ENCODE measurements at regions not wholly inside any gene's neighbourhood (a gene's known extent, or its start where the extent isn't known, plus 50 kb on each side); places are given as distances from the start of the nearest gene placed in this dataset.
"Not testable (repeated sequence)": the region's sequence is repeated elsewhere in the genome, so short reads cannot be mapped to it uniquely, and the experiment has no call there.

DNA sequence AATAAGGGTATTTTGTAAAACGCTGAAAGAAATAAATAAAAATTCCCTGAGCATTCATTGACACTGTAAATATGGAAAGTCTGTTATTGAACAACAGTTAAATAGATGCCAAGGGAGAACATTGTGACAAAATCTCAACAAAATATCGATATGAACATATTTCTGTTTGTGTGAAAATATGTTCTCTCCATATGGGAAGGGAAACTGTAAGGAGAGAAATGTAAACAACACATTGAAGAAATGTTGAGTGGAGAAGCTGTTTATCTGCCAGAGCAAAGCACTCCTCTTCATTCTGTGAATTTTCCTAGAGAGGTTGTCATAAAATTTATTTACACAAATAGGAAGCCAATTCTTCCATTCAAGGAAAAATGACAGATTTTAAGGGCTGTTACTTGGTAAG is 57.1 kb upstream of the EOMES start:
- DNase-seq (ENCODE audit: low read depth), result no peak

- DNase-seq (ENCODE audit: low read depth), result no peak
Observed at GRCh38 chr3:27789420-27789819, 67.3 kb upstream of the EOMES start.

DNA sequence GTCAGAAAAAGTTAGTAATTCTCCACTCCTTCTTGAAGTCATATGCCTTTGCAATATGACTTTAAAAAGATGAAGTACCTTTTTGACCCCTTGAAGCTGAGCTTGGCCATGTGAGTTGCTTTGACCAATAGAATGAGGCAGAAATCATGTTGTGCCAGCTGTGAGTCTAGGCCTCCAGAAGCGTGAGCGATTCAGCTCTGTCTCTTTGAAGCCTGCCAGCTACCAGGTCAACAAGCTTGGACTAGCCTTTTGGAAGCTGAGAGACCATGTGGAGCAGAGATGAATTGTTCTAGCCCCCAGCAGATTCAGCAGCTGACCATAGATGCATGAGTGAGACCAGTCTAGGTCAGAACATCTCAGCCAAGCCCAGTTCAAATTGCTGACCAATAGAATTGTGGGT is 69.8 kb upstream of the EOMES start:
- DNase-seq (ENCODE audit: low read depth), result peak; percentile 10

- DNase-seq (ENCODE audit: low read depth), result no peak
Observed at GRCh38 chr3:27792869-27793268, 70.7 kb upstream of the EOMES start.

GRCh38 chr3:27794211-27794610 is 72.1 kb upstream of the EOMES start:
- no peak for DNase-seq (ENCODE audit: low read depth)

GRCh38 chr3:27796365-27796875 is 74.3 kb upstream of the EOMES start:
- no peak for DNase-seq (ENCODE audit: low read depth)

DNA sequence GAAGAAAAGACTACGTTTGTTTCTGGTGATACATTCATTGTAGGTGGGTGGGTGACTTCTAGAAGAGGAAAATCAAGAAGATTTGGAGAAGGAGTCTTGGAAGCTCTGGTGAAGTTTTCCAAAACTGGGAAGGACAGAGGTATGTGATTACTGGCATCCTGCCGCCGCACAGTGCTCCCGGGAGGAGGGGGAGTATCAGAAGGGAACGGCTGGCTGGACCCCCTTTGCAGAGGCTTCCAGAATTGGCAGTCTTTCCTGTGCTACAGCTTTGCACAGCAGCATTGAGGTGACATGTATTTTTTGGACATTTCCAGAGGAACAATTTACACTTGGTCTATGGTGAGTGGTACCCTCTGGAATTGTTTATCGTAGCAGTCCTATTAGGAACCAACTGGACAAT is 75.7 kb upstream of the EOMES start:
- no peak for DNase-seq (ENCODE audit: low read depth)

DNA sequence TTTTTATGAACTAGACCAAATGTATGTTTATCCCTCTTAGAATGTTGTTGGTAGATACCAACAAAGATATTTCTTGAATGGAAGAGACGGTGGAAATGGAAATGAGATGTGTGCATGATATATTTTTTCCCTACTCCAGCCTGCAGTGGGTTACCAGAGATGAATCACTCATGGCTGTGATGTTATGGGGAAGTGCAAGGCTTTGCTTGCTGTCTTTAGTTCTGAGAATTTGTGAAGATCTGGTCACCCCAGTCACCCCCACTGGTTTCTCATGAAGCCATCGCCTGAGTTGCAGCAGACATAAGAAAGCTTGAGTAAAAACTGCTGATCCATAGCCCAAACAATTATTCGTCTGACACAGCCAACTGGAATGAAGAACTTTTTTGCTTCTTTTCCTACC is 78.1 kb upstream of the EOMES start:
- DNase-seq (ENCODE audit: low read depth), result no peak

DNA sequence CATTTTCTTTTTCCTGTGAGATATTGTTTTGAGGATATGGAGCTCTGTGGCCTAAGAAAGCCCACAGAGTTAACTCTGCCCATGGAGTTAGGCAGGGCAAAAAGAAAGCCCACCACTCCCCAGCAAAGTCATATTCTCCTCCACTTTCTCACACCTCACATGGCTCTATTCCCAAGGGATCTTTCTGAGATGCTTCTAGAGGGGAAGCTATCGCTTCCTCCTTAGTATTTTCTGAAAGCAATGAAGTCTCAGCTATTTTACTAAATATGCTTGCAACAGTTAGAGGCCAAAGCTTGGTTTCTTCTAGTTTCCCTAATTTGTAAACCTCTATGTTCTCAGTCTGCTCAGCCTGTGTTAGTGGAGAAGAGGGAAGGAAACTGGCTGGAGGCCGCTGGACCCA is 80.3 kb upstream of the EOMES start:
- DNase-seq (ENCODE audit: low read depth), result no peak

GRCh38 chr3:27802849-27803248 is 80.7 kb upstream of the EOMES start:
- DNase-seq (ENCODE audit: low read depth), result no peak

- DNase-seq (ENCODE audit: low read depth), result no peak
Observed at GRCh38 chr3:27805282-27805681, 83.2 kb upstream of the EOMES start.

DNA sequence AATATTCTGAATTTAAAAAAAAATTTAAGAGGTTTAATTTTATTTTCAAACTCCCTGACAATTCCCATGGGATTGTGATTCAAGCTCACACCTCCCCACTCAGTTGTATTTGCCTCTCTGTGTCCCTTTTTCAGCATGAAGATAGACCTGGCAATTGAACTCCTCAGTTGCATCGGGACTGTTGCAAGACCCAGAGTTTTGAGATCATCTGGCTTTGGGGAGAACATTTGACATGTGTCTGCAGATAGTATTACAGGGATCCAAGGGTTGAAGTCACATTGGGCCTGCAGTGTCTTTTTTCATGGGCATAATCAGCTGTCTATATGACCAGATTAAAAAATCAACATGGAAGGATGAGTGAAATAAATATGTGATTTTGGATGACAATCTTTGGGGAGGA is 91.1 kb upstream of the EOMES start:
- DNase-seq (ENCODE audit: low read depth), result no peak

DNA sequence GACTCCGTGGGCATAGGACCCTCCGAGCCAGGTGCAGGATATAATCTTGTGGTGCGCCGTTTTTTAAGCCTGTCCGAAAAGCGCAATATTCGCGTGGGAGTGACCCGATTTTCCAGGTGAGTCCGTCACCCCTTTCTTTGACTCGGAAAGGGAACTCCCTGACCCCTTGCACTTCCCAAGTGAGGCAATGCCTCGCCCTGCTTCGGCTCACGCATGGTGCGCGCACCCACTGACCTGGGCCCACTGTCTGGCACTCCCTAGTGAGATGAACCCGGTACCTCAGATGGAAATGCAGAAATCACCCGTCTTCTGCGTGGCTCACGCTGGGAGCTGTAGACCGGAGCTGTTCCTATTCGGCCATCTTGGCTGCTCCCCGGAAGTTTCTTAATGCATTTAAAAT is 99.5 kb upstream of the EOMES start:
- not testable (repeated sequence) for DNase-seq (ENCODE audit: low read depth)

GRCh38 chr3:27824312-27825200 is 102.4 kb upstream of the EOMES start:
- DNase-seq (ENCODE audit: low read depth), result no peak

GRCh38 chr3:27826448-27826847 is 104.3 kb upstream of the EOMES start:
- DNase-seq (ENCODE audit: low read depth), result no peak

DNA sequence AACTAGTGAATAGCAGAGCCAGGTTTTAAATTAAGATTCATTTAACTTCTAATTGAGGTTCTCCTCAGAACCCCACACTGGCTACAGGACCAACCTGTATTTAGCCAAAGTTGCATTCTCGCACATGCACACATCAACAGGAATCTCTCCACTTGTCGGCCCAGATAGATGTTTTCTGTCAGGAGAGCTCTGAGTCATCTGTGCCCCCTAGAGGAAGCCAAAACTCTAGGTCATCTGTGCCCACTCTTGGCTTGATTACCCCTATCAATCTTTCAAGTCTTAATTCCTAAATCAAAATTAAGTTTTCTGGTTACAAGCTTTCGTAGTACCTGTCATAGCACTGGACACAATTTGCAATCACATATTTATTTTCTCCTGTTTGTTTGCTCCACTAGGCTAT is 104.9 kb upstream of the EOMES start:
- no peak for DNase-seq (ENCODE audit: low read depth)

DNA sequence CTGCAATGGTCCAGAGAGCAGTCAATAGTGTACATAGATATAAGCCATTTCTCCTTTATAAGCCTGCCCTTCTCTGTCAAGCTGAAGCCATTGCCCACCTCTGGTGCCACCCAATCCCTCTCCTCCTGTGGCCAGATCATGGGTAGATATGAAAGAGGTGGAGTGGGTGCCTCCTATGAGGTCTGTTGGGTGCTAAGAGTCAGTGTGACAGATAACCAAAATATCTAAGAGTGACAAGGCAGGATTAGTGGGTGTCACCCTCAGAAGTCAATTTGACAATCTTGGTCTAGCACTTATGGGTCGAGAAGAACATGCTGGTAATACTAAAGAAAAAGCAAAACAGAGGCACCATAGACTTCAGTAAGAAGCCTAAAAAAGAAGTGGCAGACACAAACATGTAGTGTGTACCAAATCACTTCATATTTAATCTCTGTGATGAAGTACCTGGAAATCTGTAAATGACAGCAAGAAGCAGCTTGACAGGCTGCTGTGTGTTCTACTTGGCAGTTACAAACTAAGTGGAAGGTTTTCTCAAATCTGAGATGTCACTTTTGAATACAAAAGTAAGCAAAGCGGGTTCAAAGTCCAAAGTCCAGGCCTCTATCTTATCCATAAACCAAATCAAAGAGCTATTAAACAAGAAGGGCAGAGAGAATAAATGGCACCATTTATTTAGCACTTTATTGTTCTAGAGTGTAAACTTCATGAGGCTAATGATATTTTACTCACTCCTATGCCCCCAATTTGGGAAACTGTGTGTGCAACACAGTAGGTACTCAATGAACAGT is 118.9 kb upstream of the EOMES start:
- DNase-seq (ENCODE audit: low read depth), result no peak

DNA sequence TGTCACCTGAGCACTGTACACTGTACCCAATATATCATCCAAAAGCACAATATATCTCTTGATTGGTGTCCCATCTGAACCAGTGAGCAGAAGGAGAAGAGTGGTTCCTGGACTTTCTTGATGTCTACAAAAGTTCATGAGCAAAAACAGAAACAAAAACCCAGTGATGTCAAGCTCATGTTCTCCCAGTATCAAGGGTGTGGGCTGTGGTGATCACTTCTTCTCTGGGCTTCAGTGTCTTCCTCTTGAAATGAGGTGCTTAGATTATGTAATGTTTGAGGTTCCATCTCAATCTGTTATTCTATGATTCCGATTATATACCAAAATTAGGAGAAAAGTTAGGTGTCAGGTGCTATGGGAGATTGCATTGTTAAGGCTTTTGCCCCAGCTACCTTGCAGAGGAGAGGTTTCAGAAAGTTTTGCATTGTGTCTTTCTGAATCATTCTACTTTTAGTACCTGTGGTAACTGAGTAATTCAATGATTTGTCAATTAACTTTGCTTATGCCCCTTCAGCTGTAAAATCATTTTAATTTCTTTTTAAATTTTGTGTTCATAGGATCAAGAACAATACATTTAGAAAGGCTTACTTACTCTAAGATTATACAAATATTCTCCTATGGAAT is 122.0 kb upstream of the EOMES start:
- no peak for DNase-seq (ENCODE audit: low read depth)

GRCh38 chr3:27847697-27848096 is 125.6 kb upstream of the EOMES start:
- no peak for DNase-seq (ENCODE audit: low read depth)

- DNase-seq (ENCODE audit: low read depth), result no peak
Observed at GRCh38 chr3:27848826-27849225, 126.7 kb upstream of the EOMES start.

- DNase-seq (ENCODE audit: low read depth), result no peak
Observed at GRCh38 chr3:27859821-27860220, 137.7 kb upstream of the EOMES start.

All from myocyte (in vitro differentiated cells).